SIG-M5 treated with dmso at 0.1 percent for 504 hours (cell line): ENCODE measurements at regions not wholly inside any gene's neighbourhood (a gene's known extent, or its start where the extent isn't known, plus 50 kb on each side); places are given as distances from the start of the nearest gene placed in this dataset.
"Not testable (repeated sequence)": the region's sequence is repeated elsewhere in the genome, so short reads cannot be mapped to it uniquely, and the experiment has no call there.

ENCODE experiments used
- DNase-seq: peaks from one replicate; lab custom pipeline; 2025; ENCODE audit not compliant: unreplicated experiment; lab: John Stamatoyannopoulos, UW

DNA sequence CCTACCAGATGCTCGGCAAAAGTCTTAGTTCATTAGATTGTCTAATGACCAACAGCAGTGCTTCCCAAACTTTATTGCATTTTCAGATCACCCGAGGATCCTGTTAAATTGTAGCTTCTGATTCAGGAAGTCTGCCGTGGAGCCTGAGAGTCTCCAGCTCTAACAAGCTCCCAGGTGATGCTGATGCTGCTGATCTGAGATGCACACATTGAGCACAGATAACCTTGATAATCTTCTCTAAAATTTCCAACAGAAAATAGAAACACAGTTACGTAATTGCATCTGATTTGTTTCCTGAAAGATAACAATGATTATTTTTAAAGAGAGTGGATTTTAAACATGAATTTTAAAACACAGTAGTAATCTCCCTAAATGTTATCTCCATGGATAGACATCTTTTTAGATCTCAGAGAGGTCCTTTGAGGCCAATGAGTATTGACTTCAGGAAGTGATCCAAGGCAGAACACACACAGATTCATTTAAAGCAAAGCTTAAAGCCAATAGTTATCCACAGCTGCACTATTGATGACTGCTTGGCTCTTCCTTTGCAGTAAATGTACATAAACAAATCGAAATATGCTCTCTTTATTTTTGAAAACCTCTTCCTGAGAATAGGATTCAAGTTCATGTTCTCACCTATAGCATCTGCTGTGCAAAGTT is 122.8 kb upstream of the TNPO1 start:
- no peak for DNase-seq

DNA sequence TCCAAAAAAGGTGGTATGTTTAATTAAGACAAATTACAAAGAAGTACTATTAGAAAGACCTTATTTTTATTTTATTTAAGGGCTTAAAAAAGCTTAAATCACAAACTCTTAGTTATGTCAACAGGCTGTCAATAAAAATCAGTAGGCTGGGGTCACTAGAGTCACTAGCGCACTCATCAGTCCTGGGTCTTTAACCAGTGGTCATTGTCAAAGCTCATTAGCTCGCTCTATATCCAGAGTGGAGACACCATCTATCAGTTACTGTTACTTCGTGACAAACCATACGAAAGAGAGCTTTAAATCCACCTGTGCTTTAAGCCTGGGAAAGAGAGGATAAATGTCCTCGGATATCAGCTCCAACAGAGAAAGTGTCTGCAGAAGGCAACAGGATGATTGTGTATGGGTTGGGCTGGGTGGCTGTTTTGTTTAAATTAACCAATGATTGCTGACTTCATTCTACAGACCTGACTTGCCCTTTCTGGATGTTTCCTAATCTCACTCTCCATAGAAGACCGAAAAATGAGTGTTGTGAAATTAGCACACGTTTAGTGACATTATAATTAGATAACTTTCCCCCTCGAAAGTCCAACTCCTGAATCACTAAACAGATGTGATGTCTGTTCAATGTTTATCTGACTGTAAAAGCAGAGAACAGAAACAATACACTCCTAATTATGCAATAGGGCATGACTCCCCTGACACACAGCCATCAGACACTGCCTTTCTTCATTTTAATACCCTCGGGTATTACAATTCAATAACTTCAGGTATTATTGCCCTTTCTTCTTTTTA is 123.6 kb upstream of the TNPO1 start:
- DNase-seq: peak; percentile 1

DNA sequence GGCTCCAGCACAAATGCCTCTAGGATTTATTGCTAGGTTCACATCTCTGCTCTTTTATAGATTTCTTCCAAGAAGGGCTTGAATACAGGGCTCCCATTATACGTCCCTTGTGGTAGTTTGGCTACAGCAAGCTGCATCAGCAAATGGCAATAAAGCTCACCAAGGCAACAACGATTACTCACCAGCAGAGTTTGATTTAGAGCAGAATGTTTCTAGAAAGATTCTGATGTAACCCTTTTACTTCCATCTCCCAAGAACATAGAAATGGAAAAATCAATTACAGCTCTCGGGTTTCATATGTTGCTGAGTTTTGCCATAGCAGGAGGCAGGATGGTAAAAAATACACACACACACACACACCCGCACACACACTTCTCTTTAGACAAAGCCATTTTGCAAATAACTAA is 124.2 kb upstream of the TNPO1 start:
- no peak for DNase-seq

DNA sequence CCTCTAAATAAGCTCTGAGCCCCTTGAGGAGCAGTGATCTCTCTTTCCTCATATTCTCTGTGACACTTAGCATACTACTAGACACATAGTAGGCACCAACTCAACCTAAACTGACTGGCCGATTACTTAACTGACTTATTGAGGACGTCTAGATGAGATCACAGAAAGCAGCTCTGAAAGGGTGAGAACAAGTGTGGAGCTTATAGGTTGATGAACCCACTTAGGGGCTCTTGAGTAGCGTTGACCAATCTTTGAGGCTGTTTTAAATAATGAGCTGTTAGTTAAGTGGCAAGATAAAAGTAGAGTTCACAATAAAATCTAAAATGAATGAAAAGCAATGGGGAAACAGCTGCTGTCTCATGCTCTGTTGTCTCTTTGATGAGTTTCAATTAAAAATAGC is 124.7 kb upstream of the TNPO1 start:
- no peak for DNase-seq

DNA sequence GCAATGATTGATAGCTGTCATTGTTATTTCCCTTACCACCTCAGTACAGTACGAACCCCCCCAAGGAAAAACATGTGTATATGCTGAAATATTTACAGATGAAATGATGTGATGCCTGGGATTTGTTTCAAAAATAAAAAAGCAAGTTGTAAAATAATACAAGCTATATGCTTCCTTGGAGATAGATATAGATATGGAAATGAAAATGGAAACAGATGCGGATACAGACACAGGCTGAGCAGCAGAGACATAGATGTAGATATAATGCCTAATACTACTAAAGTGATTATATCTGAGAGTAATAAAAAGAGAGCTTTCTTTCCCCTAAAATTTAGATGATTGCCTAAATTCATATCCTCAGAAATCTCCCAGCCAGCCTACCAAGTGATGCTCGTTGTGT is 127.5 kb upstream of the TNPO1 start:
- DNase-seq: no peak

DNA sequence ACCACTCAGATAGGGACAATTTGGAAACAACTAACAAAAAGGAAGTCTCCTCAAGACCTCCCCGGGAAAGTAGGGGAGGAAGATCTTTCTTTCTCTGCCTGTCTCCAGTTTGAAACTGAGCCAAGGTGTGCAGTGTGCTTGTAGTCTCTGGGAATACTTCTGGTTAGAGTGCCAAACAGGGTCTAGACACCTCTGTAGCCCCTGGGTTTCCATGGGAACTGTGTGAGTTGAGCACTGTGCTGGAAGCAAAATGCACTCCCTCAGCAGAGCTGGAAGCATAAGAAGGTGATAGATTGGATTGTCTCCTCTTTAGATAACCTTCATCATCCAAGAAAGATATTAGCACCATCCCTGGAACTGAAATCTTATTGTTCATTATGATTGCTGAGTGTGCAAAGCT is 129.2 kb upstream of the TNPO1 start:
- DNase-seq: no peak

DNA sequence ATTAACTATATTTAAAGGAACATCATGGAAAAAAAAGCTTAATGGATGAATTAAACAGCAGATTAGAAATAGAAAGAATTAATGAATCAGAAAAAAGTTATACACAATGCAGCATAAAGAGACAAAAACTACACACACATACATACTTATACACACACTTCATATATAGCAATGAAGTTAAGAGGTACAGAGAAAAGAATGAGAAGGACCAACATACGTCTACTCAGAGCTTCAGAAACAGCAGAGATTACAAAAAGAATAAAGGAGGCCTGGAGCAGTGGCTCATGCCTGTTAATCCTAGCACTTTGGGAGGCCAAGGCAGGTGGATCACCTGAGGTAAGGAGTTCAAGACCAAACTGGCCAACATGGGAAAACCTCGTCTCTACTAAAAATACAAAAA is 133.9 kb upstream of the TNPO1 start:
- no peak for DNase-seq

DNA sequence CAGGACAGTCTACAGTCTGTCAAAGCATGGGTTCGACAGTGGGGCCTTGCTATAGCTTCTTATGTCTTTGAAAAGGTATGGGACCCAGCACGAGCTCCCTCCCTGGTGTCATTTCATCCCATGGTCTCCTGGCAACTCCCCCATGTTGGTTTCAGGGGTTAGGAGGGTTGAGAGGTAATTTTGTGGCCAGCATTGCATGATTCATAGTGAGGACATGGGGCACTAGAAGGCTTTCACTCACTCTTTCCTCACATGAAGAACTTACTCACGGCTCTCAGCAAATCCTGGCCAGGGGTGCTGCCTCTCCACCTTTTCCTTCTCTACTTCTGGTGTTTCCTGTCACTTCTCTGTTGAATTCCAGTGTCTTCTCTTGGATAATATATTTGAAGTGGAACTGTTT is 134.7 kb upstream of the TNPO1 start:
- DNase-seq: no peak

DNA sequence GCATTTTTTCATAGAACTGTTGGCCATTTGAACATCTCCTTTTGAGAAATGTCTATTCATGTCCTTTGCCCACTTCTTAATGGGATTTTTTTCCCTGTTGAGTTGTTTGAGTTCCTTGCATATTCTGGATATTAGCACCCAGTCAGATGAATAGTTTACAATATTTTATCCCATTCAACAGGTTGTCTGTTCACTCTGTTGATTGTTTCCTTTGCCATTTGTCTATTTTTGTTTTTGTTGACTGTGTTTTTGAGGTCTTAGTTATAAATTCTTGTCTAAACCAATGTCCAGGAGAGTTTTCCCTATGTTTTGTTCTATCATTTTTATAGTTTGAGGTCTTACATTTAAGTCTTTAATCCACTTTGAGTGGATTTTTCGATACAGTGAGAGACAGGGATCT is 139.0 kb upstream of the TNPO1 start:
- DNase-seq: no peak

DNA sequence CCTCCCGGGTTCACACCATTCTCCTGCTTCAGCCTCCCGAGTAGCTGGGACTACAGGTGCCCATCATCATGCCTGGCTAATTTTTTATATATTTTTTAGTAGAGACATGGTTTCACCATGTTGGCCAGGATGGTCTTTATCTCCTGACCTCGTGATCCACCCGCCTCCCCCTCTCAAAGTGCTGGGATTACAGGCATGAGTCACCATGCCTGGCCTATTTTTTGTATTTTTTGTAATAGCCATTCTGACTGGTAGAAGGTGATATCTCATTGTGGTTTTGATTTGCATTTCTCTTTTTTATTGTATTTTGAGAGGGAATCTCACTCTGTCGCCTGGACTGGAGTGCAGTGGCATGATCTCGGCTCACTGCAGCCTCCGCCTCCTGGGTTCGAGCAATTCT is 139.6 kb upstream of the TNPO1 start:
- not testable (repeated sequence) for DNase-seq

DNA sequence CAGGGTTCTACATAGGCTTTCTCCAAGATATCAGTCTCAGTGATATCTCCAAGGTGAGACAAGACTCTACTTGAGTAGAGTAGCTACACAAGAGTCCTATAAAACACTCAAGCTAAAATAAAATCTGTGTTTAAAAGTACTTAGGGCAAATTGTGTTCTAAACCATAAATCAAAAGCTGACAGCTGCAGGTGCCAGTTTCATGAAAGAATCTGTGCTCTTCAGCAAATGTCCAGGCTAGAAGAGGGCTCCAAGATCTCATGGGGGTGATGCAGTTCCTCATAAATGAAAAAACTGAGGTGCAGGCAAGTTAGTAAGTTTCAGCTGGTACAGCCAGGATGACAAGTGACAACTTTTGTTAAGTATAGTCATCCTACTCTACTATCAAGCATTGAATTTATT is 142.8 kb upstream of the TNPO1 start:
- no peak for DNase-seq

DNA sequence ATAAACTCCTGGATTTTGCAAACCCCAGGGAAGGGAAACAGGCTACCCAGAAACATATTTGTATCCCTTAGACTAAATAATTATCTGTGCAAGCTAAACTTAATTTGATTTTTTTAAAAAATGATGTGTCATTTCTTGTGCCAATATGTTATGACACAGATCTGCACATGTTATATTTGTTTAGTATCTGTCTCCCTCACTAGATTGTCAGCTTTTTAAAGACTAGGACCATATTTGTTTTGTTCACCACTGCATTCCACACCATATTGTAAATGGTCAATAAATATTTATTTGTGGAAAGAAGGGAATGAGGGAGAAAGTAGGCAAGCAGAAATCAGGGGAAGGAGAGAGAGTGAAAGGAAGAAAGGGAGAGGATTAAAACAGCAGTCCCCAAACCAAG is 143.3 kb upstream of the TNPO1 start:
- no peak for DNase-seq

DNA sequence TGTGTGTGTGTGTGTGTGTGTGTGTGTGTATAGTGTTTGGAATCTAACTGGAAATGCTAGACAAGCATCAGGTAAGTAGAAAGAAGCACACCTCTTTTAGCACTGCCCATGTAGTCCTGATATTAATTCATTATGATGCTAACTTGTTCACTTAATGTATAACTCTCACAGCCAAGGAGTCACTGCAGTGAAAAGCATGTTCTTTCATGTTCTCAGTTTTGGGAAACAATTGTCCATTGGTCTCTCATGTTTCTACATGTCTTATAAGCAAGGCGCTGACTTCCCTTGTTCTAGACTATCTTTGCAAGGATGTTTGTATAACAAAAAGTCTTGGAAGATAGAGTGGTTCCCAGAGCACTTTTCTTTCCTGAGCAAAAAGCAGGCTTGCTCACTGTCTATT is 148.8 kb upstream of the TNPO1 start:
- DNase-seq: no peak

DNA sequence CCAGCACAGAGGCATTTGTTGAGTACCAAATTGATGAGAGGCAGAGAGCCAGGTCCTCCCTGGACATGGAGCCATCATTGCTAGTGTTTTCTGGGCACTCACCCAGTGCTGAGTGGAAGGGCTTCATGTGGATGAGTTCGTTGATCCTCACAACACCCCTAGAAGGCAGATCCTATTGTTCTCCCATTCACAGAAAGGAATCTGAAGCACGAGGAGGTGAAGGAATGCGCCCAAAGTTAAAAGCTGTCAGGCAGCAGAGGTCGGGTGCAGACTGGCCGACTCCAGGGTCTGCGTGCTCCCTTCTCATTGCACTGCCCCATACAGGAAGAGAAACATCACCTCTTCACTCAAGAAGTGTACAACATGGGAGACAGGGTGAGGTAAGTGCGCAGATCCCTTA is 153.5 kb upstream of the TNPO1 start:
- DNase-seq: no peak

DNA sequence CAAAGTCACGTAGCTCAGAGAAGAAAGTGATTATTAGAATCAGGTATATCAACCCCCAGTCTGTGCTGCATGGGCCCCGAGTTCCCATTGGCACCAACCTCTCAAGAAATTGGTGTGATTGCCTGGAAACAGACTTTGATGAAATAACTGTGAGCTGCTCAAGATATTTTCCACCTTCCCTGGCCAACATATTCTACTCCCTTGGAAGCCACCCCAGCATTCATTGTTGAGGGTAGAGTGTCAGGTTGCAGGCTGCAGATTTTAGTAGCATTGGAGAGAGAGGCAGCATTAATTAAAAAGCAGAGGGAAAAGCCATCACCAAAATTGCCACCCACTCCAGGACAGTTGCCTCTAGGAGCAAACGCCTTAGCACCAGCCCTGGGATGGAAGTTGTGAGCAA is 154.2 kb upstream of the TNPO1 start:
- no peak for DNase-seq

DNA sequence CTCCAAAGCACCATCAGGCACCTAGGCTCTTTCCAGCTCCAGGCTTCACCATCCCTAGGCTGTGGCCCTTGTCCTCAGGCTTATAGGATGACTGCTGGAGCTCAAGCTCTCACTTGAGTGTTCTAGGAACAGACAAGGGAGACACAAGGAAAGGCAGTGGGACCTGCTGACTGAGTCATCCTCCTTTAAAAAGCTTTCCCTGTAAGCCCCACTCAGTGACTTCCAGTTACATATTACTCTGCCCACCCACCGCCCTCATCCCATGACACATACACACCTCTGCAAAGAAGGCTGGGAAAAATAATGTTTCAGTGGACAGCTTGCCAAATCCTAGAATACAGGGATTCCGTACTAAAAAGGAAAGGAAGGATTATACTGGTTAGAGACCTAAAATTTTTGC is 154.2 kb upstream of the ZNF366 start:
- no peak for DNase-seq

DNA sequence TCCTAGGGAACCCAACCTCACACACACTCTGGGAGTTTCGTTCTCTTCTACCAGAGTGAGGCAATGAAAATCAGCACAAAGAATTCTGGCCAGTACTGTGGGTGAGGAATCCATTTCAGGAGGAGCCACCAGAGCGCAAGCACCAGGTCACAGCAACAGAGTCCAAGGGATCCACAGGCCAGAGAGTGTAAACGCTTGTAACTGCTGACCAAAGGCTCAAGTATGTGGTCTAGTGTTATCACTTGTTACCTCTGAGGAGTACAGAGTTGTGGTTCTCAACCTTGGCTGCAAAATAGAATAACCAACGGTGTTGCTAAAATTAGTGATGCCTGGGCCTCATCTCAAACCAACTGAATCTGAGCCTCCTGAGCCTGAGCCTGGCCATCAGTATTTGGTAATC is 152.5 kb upstream of the ZNF366 start:
- no peak for DNase-seq

DNA sequence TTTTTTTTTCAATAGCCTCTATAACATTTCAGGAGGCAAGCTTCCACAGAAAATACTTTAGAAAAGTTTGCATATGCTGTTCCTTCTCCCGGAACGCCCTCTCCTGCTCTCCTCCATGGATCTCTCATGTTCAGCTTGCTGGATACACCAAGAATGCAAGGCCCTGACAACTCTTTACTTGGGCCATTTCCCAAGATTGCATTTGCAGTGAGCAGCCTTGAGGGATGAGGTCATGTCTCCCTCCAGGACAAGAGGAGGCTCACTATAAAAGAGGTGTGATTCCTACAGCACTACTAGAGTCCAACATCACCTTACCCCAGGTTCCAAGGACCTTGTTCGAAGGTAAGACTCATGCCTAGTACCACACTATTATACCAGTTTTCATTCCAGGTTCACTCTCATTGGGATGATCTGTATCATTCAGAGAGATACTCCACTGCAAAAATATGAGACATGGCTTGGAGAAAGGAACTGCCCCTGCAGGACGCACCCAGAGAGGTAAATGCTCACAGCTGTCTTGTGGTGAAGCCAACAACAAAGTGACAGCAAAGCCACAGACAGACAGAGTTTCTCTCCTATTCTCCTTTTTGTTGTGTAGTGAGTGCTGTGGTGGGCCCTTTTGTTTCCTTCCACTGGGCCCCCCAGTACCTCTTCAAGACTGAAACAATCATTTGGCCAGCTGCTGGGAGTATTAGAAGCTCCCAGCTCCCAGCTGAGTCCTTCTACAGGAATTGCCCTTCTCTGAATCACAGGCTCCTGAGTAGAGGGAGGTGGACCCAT is 151.7 kb upstream of the ZNF366 start:
- no peak for DNase-seq

DNA sequence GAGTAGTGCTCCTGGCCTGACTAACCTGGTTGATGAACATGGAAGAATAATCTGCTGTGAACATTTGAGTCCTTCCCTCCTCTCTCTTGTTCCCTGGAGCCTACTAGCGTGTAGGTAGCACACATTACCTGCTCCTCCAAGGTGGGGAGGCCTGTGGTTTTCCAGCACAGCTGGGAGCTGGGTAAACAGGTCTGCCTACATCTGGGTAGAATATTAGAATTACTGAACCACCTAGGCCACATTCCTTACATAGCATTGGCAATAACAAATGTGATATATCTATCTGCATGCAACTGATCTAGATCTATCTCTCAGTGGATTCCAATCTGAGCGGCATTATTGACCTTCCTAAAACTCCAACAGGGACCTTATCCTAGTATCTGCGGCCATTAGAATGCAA is 151.0 kb upstream of the ZNF366 start:
- DNase-seq: no peak

DNA sequence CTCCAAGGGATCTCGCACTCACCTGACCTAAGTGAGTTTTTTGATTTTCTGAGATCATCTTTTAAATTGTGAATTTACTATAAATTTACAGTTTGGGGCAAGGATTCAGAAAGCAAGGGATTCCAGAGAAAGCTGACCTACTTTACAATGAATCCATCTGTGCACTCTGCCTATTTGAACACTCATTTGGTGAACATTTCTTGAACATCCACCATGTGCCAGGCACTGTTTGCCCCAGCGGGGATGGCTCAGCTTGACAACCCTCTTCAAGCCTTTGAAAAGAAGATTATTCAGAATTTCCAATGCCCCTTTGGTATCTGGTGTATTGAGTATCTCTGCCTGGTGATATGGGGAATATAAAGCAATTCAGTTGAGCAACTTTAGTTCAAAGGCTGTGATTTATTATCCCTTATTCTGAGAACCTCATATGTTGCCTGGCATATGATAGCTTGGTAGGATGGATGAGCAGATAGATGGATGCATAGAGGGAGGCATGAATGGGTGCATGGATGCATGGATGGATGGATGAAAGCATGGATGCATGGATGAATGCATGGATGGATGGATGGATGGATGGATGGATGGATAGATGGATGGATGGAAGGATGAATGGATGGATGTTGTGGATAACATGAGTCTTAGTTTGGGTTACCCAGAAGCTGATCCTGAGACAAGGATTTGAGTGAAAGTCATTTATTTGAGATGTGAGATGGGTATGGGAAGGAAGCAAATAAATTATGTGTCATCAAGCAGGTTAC is 149.7 kb upstream of the ZNF366 start:
- no peak for DNase-seq

DNA sequence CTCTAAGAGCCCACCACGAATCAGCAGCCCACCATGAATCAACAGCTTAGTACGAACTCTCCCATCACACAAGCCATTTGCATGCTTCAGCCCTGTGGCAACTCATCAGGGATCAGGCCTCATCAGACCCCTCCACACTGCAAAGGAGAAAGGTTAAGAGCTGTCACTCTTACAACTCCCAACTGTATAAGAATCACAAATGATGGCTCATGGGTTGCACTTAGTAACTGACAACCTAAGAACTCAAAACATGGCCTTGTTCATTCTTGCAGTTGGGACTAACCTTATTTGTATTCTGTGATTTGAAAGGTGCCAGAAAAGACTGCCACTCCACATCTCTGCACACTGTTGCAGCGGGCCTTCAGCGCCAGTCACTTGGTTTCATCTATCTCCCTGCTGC is 149.1 kb upstream of the ZNF366 start:
- no peak for DNase-seq
